GM18867 (cell line): ENCODE measurements at regions not wholly inside any gene's neighbourhood (a gene's known extent, or its start where the extent isn't known, plus 50 kb on each side); places are given as distances from the start of the nearest gene placed in this dataset.

Experiments
- ATAC-seq: cut with Tn5 transposase; IDR thresholded peaks from one replicate; pipeline ENCODE4 v1.9.1; 2021; ENCODE audit warnings: mild to moderate bottlenecking, moderate library complexity; ENCODE audit not compliant: unreplicated experiment

DNA sequence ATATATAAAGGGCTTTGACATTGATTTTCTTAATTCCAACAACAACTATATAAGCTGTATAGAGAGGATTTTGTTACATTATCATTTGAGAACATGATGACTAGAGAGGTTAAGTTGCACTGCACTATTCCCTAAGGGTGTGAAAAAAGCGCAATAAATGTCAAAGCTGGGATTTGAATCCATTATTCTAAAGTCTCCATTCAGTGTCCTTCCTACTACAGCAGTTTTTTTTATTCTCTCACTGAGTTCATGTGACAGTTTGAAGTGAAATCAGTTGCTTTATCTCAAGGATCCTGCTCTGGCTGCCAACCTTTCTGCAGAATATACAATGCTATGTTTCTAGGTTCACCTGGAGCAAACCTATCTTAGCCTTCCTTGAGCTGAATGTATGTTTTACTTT is 177.5 kb downstream of the ANKRD50 start:
- no peak for ATAC-seq

- ATAC-seq, result no peak
Observed at GRCh38 chr4:124536946-124537345, 175.6 kb downstream of the ANKRD50 start.

- ATAC-seq, result no peak
Observed at GRCh38 chr4:124537971-124538370, 174.6 kb downstream of the ANKRD50 start.

DNA sequence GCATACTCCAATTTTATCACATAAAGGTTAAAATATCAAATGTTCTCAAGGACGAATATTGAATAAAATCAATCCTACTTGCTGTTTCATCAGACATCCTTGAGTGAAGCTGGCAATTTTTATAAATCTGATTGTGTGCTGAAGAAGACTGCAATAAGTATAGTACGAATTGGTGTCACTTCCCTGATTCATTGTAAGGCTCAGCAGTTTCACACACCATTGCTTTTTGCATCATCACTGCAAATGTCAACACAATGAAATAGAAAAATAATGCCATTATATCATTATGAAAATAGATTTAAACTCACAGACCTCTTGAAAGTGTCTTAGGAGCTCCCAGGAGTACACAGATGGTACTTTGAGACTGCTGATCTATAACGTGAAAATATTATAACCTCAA is 172.5 kb downstream of the ANKRD50 start:
- ATAC-seq, result no peak

DNA sequence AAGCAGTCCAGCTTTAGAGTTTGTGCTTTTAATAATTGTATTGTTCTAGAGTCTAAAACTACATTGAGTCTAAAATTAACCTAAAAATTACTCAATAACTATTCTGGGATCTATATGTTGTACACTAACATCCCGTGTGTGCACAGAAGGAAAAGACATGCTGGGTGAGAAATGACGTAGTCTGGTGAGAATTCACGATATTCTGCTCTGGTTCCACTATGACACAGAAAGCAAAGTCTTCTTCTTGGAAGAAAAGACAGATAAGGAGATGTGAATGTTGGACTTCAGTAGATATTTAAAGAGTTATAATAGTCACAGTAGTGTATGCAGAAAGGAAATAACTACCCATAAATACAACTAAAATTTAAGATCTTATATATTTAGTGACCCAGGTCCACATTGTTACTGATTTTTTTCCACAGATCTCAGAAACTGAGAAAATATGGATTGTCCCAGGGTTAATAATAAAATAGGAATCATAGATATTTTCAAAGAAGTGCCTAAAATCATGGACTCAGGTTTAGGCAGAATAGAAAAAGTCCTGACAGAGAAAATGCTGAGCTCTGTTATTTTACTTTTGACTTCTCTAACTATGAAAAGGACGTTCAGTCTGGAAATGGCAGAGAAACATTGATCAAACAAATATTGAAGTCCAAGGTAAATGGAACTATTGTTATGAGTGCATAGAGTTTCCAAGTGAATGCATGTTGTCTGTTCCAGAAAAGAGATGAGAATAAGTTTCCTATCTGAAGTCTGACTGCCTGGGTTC is 170.7 kb downstream of the ANKRD50 start:
- no peak for ATAC-seq

- no peak for ATAC-seq
Observed at GRCh38 chr4:124555959-124556358, 156.6 kb downstream of the ANKRD50 start.

- ATAC-seq, result no peak
Observed at GRCh38 chr4:124564121-124564520, 148.4 kb downstream of the ANKRD50 start.

GRCh38 chr4:124565371-124565770 is 147.2 kb downstream of the ANKRD50 start:
- no peak for ATAC-seq

GRCh38 chr4:124566030-124566429 is 146.5 kb downstream of the ANKRD50 start:
- ATAC-seq, result no peak

GRCh38 chr4:124573056-124573455 is 139.5 kb downstream of the ANKRD50 start:
- ATAC-seq, result no peak

DNA sequence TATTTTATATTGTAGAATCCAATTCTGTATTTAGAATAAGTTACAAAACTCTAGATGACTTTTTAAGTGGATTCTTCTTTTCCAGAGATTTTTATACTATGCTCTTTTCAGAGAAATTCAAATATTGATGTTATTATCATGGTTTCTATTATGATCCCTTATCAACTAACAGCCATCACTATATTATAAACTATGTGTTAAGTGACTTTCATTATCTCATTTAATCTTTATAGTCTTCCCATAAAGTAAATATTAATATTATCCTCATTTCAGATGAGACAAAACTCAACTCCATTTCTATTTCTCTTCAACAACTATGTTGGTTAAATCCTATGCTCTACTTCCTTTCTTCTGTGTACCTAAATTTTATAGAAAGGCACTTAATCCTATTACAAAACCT is 132.6 kb downstream of the ANKRD50 start:
- ATAC-seq, result no peak

DNA sequence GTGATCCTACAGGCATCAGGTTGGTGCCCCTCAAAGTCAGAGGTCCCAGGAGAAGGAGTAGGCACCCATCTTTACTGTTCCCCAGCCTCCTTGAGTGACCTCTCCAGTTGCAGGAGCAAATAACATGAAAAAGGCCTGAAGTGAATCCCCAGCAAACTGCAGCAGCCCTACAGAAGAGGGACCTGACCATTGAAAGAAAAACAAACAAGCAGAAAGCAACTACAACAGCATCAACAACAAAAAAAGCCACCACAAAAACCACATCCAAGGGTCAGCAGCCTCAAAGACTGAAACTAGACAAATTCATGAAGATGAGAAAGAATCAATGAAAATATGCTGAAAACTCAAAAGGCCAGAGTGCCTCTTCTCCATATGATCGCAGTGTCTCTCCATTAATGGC is 128.7 kb downstream of the ANKRD50 start:
- no peak for ATAC-seq

GRCh38 chr4:124589786-124590185 is 122.7 kb downstream of the ANKRD50 start:
- no peak for ATAC-seq

- no peak for ATAC-seq
Observed at GRCh38 chr4:124590480-124590879, 122.1 kb downstream of the ANKRD50 start.

- no peak for ATAC-seq
Observed at GRCh38 chr4:124591637-124592036, 120.9 kb downstream of the ANKRD50 start.

DNA sequence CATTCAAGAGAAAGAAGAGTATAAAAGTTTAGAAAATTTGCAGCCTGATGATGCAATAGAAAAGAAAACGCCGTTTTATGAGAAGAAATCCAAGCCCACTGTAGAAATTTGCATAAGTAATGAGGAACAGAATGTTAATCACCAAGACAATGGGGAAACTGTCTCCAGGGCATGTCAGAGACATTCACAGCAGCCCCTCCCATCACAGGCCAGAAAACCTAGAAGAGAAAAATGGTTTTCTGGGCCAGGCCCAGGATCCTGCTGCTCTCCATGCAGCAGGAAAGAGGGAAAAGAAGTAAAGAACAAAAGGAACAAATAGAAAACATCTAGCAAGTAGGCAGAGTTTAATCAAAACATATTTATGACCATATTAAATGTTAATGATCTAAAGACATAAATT is 119.0 kb downstream of the ANKRD50 start:
- no peak for ATAC-seq

- ATAC-seq, result no peak
Observed at GRCh38 chr4:124594945-124595344, 117.6 kb downstream of the ANKRD50 start.

DNA sequence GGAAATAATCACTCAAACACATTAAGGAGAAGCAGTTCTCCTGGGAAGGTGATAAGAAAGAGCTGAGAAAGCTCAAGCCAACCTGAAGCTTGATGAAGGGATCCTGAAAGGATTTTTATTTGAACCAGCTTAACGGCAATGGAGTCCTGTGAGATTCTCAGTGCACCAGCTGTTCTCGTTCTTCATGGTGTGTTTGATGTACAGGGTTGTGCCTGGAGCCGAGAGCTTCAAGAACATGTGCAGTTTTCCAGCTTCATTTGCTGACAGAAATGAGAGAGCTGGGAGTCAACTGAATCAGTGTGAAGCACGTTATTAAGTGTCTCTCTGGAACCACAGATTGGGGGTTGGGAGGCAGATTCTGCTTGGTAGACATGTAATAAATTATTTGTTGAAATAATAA is 115.7 kb downstream of the ANKRD50 start:
- no peak for ATAC-seq

- no peak for ATAC-seq
Observed at GRCh38 chr4:124610211-124610610, 102.3 kb downstream of the ANKRD50 start.
